CD8-positive, alpha-beta memory T cell (primary cell): ENCODE measurements at regions not wholly inside any gene's neighbourhood (a gene's known extent, or its start where the extent isn't known, plus 50 kb on each side); places are given as distances from the start of the nearest gene placed in this dataset.
"Not testable (repeated sequence)": the region's sequence is repeated elsewhere in the genome, so short reads cannot be mapped to it uniquely, and the experiment has no call there.

Source experiments
- CTCF ChIA-PET: fragments of 350-600 bp; sonication (Branson Sonifier 250); formaldehyde crosslinking; loops from one replicate; lab custom pipeline; 2021; ENCODE audit warnings: antibody characterized with exemption; lab: Charles Lee
- POLR2A ChIA-PET: fragments of 350-600 bp; sonication (Branson Sonifier 250); formaldehyde crosslinking; loops from one replicate; lab custom pipeline; 2021; ENCODE audit warnings: antibody characterized with exemption; lab: Charles Lee
- DNase-seq, 5 donors: peaks; one replicate each; pipeline versions ENCODE4 v3.0.0 to v3.0.0-alpha.2; 2020 to 2022; ENCODE audit warnings: mixed read lengths in 1 of 5
- H3K27ac ChIP-seq: one replicate; pipeline ENCODE4 v1.7.0; 2013; ENCODE audit warnings: low read depth, mild to moderate bottlenecking, low read length, moderate library complexity
- H3K27me3 ChIP-seq: 2 replicates; pipeline ENCODE4 v1.7.0; 2013; ENCODE audit warnings: low read length, mild to moderate bottlenecking; ENCODE audit not compliant: insufficient read depth, poor library complexity, severe bottlenecking
- H3K36me3 ChIP-seq: 2 replicates; pipeline ENCODE4 v1.7.0; 2013; ENCODE audit warnings: mild to moderate bottlenecking, low read length, moderate library complexity; ENCODE audit not compliant: insufficient read depth
- H3K4me1 ChIP-seq: 2 replicates; pipeline ENCODE4 v1.7.0; 2013; ENCODE audit warnings: mild to moderate bottlenecking, low read length, moderate library complexity; ENCODE audit not compliant: insufficient read depth
- H3K4me3 ChIP-seq: 2 replicates; pipeline ENCODE4 v1.7.0; 2013; ENCODE audit warnings: mild to moderate bottlenecking, low read length
- H3K9me3 ChIP-seq: 2 replicates; pipeline ENCODE4 v1.7.0; 2013; ENCODE audit warnings: mild to moderate bottlenecking, low read length
- H3K27ac Mint-ChIP-seq, 8 donors: one replicate each; pipeline ENCODE4 v1.8.0; 2020 to 2021; ENCODE audit warnings: mixed read lengths in 8 of 8, mild to moderate bottlenecking in 6 of 8, inconsistent platforms in 3 of 8, moderate library complexity in 3 of 8
- H3K27me3 Mint-ChIP-seq, 2 donors: one replicate each; pipeline ENCODE4 v1.8.0; 2020 to 2021; ENCODE audit warnings: mixed read lengths in 2 of 2, mild to moderate bottlenecking in 1 of 2, moderate library complexity in 1 of 2
- H3K36me3 Mint-ChIP-seq, 3 donors: one replicate each; pipeline ENCODE4 v1.8.0; 2020 to 2021; ENCODE audit warnings: mixed read lengths in 3 of 3, inconsistent platforms in 1 of 3, mild to moderate bottlenecking in 1 of 3
- H3K4me1 Mint-ChIP-seq, 3 donors: one replicate each; pipeline ENCODE4 v1.8.0; 2020 to 2021; ENCODE audit warnings: mixed read lengths in 3 of 3, inconsistent platforms in 1 of 3, mild to moderate bottlenecking in 1 of 3
- H3K4me3 Mint-ChIP-seq, 7 donors: one replicate each; pipeline ENCODE4 v1.8.0; 2020 to 2021; ENCODE audit warnings: mixed read lengths in 7 of 7, mild to moderate bottlenecking in 6 of 7, moderate library complexity in 4 of 7, inconsistent platforms in 2 of 7
- H3K9me3 Mint-ChIP-seq, 5 donors: one replicate each; pipeline ENCODE4 v1.8.0; 2020 to 2022; ENCODE audit warnings: mixed read lengths in 5 of 5, mild to moderate bottlenecking in 3 of 5, moderate library complexity in 2 of 5, inconsistent platforms in 1 of 5

DNA sequence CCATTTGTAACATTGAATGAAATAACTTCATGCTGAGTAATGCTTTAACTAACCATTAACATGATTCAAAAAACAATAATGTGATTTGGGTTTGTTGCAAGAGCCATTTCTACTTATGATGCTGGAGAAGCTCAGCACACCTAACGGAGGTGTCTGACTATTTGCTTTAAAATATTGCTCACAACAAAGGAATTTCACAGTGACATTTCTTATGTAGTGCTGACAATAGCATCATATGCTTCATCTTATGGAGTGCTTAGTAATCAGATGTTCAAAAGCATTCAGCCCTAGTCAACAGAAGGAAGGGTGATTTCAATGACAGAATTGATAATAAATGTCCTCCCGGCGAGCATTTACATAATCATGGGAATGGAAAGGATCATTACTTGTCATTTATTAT is 1003.3 kb upstream of the COX7C start:
- no peaks in the 10 kb centered on the region for H3K27me3 ChIP-seq
- Mint-ChIP-seq H3K9me3 (peaks cover 0 to 11% (median 3%) of the 10 kb centered on the region in 5 donors), H3K36me3 (no peaks in the 10 kb centered on the region), H3K27ac (no peak overlapping the region), H3K4me1 (no peaks in the 10 kb centered on the region), H3K27me3 (no peaks in the 10 kb centered on the region), H3K4me3 (no peak overlapping the region)
- no peak overlapping the region for H3K4me3 ChIP-seq
- CTCF ChIA-PET: no interaction called here
- POLR2A ChIA-PET: no interaction called here
- H3K36me3 ChIP-seq: no peaks in the 10 kb centered on the region
- H3K4me1 ChIP-seq: no peaks in the 10 kb centered on the region
- no peaks in the 10 kb centered on the region for H3K9me3 ChIP-seq
- no peak overlapping the region for H3K27ac ChIP-seq
- no peak for DNase-seq

DNA sequence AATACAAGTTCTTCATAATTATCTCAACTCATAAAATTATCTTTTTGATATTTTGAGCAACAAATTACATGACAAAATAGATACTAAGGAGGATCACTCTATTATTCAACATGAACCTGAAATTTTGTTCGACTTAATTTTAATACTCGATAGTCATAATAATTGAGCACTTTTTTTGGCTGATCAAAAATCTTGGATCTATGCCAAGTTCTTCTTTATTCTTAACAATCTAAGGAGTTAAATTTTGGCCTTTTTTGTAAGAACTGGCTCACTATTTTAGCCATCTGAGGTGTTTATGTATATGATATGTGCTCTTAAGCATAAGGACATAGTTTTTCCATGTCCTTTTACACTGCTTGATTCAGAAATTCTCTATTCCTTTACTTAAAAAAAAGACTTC is 996.1 kb upstream of the COX7C start:
- no peak overlapping the region for H3K27ac ChIP-seq
- no peaks in the 10 kb centered on the region for H3K4me1 ChIP-seq
- H3K9me3 ChIP-seq: no peaks in the 10 kb centered on the region
- H3K36me3 ChIP-seq: no peaks in the 10 kb centered on the region
- ChIA-PET POLR2A (no interaction called here), CTCF (no interaction called here)
- H3K27me3 Mint-ChIP-seq: no peaks in the 10 kb centered on the region
- H3K27me3 ChIP-seq: no peaks in the 10 kb centered on the region
- no peak overlapping the region for H3K27ac Mint-ChIP-seq
- H3K4me1 Mint-ChIP-seq: no peaks in the 10 kb centered on the region
- H3K9me3 Mint-ChIP-seq: peaks cover 0 to 20% (median 3%) of the 10 kb centered on the region in 5 donors
- H3K4me3 ChIP-seq: no peak overlapping the region
- DNase-seq: no peak
- no peaks in the 10 kb centered on the region for H3K36me3 Mint-ChIP-seq
- H3K4me3 Mint-ChIP-seq: no peak overlapping the region

DNA sequence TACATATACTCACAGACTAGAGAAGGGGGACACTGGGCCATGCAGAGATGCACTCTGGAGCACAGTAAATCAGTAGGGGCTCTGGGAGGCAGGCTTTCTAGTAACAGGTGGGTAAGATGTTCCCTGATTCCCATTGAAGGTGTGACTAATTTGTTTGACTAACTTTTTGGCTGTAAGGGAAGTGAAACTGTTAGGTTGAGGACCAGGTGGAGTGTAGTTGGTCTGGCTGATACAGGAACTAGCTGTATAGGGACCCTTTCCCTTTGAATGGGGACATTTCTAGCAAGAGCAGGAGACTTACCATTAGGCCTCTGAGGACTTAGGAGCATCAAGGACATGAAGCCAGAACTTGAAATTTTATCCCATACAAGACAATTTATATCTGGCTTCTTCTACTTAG is 989.6 kb upstream of the COX7C start:
- Mint-ChIP-seq H3K27me3 (no peaks in the 10 kb centered on the region), H3K9me3 (peaks cover 0 to 8% (median 2%) of the 10 kb centered on the region in 5 donors), H3K4me1 (no peaks in the 10 kb centered on the region), H3K36me3 (no peaks in the 10 kb centered on the region), H3K27ac (no peak overlapping the region), H3K4me3 (no peak overlapping the region)
- H3K27me3 ChIP-seq: no peaks in the 10 kb centered on the region
- no peak overlapping the region for H3K27ac ChIP-seq
- no peaks in the 10 kb centered on the region for H3K4me1 ChIP-seq
- DNase-seq: no peak
- H3K4me3 ChIP-seq: no peak overlapping the region
- no peaks in the 10 kb centered on the region for H3K9me3 ChIP-seq
- ChIA-PET POLR2A (no interaction called here), CTCF (no interaction called here)
- no peaks in the 10 kb centered on the region for H3K36me3 ChIP-seq

DNA sequence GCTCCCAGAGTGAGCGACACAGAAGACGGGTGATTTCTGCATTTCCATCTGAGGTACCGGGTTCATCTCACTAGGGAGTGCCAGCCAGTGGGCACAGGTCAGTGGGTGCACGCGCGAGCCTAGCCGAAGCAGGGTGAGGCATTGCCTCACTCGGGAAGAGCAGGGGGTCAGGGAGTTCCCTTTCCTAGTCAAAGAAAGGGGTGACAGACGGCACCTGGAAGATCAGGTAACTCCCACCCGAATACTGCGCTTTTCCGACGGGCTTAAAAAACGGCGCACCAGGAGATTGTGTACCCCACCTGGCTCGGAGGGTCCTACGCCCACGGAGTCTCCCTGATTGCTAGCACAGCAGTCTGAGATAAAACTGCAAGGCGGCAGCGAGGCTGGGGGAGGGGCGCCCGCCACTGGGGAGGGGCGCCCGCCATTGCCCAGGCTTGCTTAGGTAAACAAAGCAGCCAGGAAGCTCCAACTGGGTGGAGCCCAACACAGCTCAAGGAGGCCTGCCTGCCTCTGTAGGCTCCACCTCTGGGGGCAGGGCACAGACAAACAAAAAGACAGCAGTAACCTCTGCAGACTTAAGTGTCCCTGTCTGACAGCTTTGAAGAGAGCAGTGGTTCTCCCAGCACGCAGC is 979.1 kb upstream of the COX7C start:
- H3K4me1 ChIP-seq, H3K9me3 ChIP-seq, H3K36me3 ChIP-seq, H3K27ac Mint-ChIP-seq, H3K36me3 Mint-ChIP-seq, H3K27ac ChIP-seq, H3K4me3 Mint-ChIP-seq, CTCF ChIA-PET, H3K27me3 Mint-ChIP-seq, H3K4me1 Mint-ChIP-seq, DNase-seq, H3K4me3 ChIP-seq, H3K27me3 ChIP-seq, H3K9me3 Mint-ChIP-seq, POLR2A ChIA-PET: not testable (repeated sequence)

DNA sequence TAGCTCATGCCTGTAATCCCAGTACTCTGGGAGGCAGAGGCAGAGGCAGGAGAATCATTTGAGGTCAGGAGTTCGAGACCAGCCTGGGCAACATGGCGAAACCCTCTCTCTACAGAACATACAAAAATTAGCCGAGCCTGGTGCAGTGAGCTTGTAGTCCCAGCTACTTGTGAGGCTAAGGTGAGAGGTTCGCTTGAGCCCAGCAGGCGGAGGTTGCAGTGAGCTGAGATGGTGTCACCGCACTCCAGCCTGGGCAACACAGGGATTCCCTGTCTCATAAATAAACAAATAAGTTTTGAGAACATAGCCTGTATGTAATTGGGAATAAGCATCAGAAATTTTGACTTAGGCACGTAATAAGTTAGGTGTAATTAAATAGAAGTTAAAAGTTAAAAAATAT is 971.7 kb upstream of the COX7C start:
- Mint-ChIP-seq H3K4me1 (no peaks in the 10 kb centered on the region), H3K27ac (no peak overlapping the region), H3K27me3 (no peaks in the 10 kb centered on the region), H3K36me3 (no peaks in the 10 kb centered on the region), H3K9me3 (peaks cover 5 to 12% (median 8%) of the 10 kb centered on the region in 5 donors), H3K4me3 (no peak overlapping the region)
- Histone ChIP-seq H3K36me3 (no peaks in the 10 kb centered on the region), H3K27me3 (no peaks in the 10 kb centered on the region), H3K27ac (no peak overlapping the region), H3K4me3 (no peak overlapping the region), H3K4me1 (no peaks in the 10 kb centered on the region), H3K9me3 (no peaks in the 10 kb centered on the region)
- ChIA-PET POLR2A (no interaction called here), CTCF (no interaction called here)
- DNase-seq: no peak

DNA sequence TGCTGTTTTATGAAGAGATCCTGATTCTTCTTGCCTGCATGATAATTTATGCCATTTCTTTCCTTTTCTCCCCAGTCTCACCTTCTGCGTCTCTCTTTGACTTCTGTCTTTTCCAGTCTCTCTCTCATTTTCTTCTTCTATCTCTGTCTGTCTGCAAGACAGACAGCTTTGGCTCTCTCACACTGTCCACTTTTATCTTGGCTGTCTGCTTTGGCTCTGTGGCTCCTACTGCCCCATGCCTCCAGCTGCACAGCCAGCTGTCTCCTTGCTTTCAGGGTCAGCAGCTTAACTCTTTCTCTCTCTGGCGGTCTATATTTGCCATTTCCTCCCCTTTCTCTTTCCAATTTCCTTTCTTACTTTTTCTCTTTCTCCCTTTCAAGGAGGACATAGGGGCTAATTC is 971.1 kb upstream of the COX7C start:
- Histone ChIP-seq H3K4me3 (no peak overlapping the region), H3K27ac (peak overlapping the region; percentile 62), H3K36me3 (no peaks in the 10 kb centered on the region), H3K9me3 (no peaks in the 10 kb centered on the region), H3K4me1 (no peaks in the 10 kb centered on the region), H3K27me3 (no peaks in the 10 kb centered on the region)
- H3K4me1 Mint-ChIP-seq: no peaks in the 10 kb centered on the region
- H3K9me3 Mint-ChIP-seq: peaks cover 5 to 14% (median 10%) of the 10 kb centered on the region in 5 donors
- no peaks in the 10 kb centered on the region for H3K27me3 Mint-ChIP-seq
- CTCF ChIA-PET: no interaction called here
- H3K4me3 Mint-ChIP-seq: no peak overlapping the region
- POLR2A ChIA-PET: no interaction called here
- H3K27ac Mint-ChIP-seq: no peak overlapping the region
- H3K36me3 Mint-ChIP-seq: no peaks in the 10 kb centered on the region
- DNase-seq: no peak

DNA sequence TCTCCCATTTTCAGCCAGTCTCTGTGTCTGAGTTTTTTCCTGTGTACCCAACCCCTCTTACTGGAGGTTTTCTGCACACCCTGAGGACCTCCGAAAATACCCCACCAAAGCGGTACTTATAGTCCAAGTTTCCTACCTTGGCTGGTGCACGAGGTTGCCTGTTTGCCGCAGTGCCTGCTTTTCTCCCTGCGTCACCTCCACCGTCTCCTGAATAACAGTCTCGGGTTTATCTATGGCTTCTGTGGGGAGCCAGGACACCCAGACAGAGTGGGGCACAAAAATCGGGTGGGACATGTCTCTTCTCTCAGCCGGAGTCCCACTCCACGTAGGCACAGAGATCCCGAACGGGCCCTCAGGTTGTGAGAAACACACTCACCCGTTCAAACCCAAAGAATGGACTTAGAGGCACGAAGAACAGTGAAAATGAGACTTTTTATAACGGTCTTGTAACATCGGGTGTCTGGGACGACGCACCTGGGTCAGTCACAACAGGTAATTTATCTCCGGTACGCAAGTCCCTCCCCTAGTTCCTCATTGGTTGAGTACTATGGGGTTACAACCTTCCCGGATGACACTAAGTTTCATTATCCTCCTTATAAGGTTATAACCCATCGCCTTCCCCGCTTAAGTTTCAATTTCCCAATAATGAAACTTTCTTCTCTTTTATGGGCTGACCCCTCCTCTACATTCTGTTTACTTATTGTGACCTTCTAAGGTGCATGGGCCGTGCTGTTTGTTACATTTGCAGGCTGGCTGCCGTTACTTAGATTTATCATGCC is 970.2 kb upstream of the COX7C start:
- no peaks in the 10 kb centered on the region for H3K36me3 ChIP-seq
- Mint-ChIP-seq H3K27me3 (no peaks in the 10 kb centered on the region), H3K4me3 (no peak overlapping the region), H3K36me3 (no peaks in the 10 kb centered on the region), H3K4me1 (no peaks in the 10 kb centered on the region), H3K9me3 (peaks cover 5 to 16% (median 12%) of the 10 kb centered on the region in 5 donors), H3K27ac (no peak overlapping the region)
- no peaks in the 10 kb centered on the region for H3K27me3 ChIP-seq
- H3K27ac ChIP-seq: peak overlapping the region; percentile 62
- no peak for DNase-seq
- no peak overlapping the region for H3K4me3 ChIP-seq
- H3K9me3 ChIP-seq: no peaks in the 10 kb centered on the region
- ChIA-PET POLR2A (no interaction called here), CTCF (no interaction called here)
- no peaks in the 10 kb centered on the region for H3K4me1 ChIP-seq

DNA sequence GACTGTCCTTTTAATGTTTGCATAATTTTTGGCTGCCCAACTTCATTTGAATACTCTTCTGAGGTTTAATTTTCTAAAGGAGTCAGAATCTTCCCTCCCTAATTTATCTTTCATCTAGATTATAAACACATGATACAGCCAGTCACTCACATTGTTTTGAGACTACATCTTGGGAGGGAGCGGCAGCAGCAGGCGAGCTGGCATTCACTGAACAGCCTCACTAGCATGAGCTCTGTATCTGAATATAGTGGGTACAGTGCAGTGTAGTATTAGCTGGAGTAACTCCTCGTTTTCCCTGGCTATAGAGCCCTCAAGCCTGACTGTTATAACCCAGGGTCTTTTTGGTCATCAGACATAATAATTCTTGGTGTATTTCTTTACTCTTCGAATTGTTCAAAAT is 969.2 kb upstream of the COX7C start:
- H3K36me3 Mint-ChIP-seq: no peaks in the 10 kb centered on the region
- no peak overlapping the region for H3K4me3 Mint-ChIP-seq
- DNase-seq: no peak
- no peaks in the 10 kb centered on the region for H3K9me3 ChIP-seq
- H3K27me3 Mint-ChIP-seq: no peaks in the 10 kb centered on the region
- H3K4me1 Mint-ChIP-seq: no peaks in the 10 kb centered on the region
- CTCF ChIA-PET: no interaction called here
- H3K4me1 ChIP-seq: no peaks in the 10 kb centered on the region
- H3K27me3 ChIP-seq: no peaks in the 10 kb centered on the region
- POLR2A ChIA-PET: no interaction called here
- no peak overlapping the region for H3K27ac Mint-ChIP-seq
- peaks cover 5 to 16% (median 12%) of the 10 kb centered on the region in 5 donors for H3K9me3 Mint-ChIP-seq
- no peak overlapping the region for H3K4me3 ChIP-seq
- H3K36me3 ChIP-seq: no peaks in the 10 kb centered on the region
- H3K27ac ChIP-seq: no peak overlapping the region
